ENCODE measurements at regions not wholly inside any gene's neighbourhood (a gene's known extent, or its start where the extent isn't known, plus 50 kb on each side); places are given as distances from the start of the nearest gene placed in this dataset.

DNA sequence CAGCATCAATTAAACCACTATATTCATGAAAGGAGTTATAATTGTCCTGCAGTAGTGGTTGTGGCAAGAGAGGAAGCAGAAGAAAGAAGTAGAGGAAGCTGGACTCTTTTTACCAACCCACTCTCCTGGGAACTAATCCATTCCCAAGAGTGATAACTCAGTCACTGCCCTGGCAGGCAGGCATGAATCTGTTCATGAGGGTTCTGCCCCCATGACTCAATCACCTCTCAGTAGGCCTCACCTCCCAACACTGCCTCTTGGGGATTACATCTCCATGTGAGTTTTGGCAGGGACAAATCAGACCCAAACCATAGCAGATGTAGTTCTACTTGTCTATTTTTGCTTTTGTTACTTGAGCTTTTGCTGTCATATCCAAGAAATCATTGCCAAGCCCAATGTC, 232.7 kb upstream of the MAP2 start:
- Histone ChIP-seq H2AFZ (ENCODE audit: low read depth, low read length) (no peak overlapping the region), H3K4me3 (ENCODE audit: low read depth in 1 of 2, low read length in 2 of 2) (no peak overlapping the region), H4K20me1 (ENCODE audit: insufficient read depth, low read length) (no peaks in the 10 kb centered on the region), H3K27ac (ENCODE audit: low read length) (no peak overlapping the region), H3K36me3 (ENCODE audit: insufficient read depth, low read length) (no peaks in the 10 kb centered on the region), H3K4me1 (ENCODE audit: insufficient read depth, low read length) (no peaks in the 10 kb centered on the region), H3K27me3 (ENCODE audit: insufficient read depth, low read length, poor library complexity) (no peaks in the 10 kb centered on the region), H3K4me2 (ENCODE audit: insufficient read depth, low read length) (no peak overlapping the region), H3K9ac (ENCODE audit: low read depth, low read length) (no peak overlapping the region), H3K9me3 (ENCODE audit: insufficient read depth, low read length, severe bottlenecking) (no peaks in the 10 kb centered on the region), H3K79me2 (ENCODE audit: insufficient read depth, low read length) (no peaks in the 10 kb centered on the region)
- ATAC-seq (ENCODE audit: insufficient read depth, low read depth) (no peak), DNase-seq (no peak)
- no peak for TF ChIP-seq EZH2 (IDR thresholded peaks at IDR 0.05; ENCODE audit: borderline replicate concordance, low read depth, low read length, severe bottlenecking)
- TF ChIP-seq, protein P1, sequence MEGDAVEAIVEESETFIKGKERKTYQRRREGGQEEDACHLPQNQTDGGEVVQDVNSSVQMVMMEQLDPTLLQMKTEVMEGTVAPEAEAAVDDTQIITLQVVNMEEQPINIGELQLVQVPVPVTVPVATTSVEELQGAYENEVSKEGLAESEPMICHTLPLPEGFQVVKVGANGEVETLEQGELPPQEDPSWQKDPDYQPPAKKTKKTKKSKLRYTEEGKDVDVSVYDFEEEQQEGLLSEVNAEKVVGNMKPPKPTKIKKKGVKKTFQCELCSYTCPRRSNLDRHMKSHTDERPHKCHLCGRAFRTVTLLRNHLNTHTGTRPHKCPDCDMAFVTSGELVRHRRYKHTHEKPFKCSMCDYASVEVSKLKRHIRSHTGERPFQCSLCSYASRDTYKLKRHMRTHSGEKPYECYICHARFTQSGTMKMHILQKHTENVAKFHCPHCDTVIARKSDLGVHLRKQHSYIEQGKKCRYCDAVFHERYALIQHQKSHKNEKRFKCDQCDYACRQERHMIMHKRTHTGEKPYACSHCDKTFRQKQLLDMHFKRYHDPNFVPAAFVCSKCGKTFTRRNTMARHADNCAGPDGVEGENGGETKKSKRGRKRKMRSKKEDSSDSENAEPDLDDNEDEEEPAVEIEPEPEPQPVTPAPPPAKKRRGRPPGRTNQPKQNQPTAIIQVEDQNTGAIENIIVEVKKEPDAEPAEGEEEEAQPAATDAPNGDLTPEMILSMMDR (IDR thresholded peaks at IDR 0.05; ENCODE audit: borderline replicate concordance, extremely low read depth, low read length, poor library complexity, severe bottlenecking): no peak

- no peak overlapping the region for H3K27ac ChIP-seq (ENCODE audit: low read length)
- no peak overlapping the region for H3K4me3 ChIP-seq (ENCODE audit: low read depth in 1 of 2, low read length in 2 of 2)
- TF ChIP-seq, protein P1 (IDR thresholded peaks at IDR 0.05; ENCODE audit: borderline replicate concordance, extremely low read depth, low read length, poor library complexity, severe bottlenecking): no peak
- no peak for TF ChIP-seq EZH2 (IDR thresholded peaks at IDR 0.05; ENCODE audit: borderline replicate concordance, low read depth, low read length, severe bottlenecking)
- no peaks in the 10 kb centered on the region for H3K4me1 ChIP-seq (ENCODE audit: insufficient read depth, low read length)
- no peaks in the 10 kb centered on the region for H3K9me3 ChIP-seq (ENCODE audit: insufficient read depth, low read length, severe bottlenecking)
- H3K27me3 ChIP-seq (ENCODE audit: insufficient read depth, low read length, poor library complexity): no peaks in the 10 kb centered on the region
- H3K4me2 ChIP-seq (ENCODE audit: insufficient read depth, low read length): no peak overlapping the region
- no peaks in the 10 kb centered on the region for H3K36me3 ChIP-seq (ENCODE audit: insufficient read depth, low read length)
- H2AFZ ChIP-seq (ENCODE audit: low read depth, low read length): no peak overlapping the region
- ATAC-seq (ENCODE audit: insufficient read depth, low read depth): no peak
- no peaks in the 10 kb centered on the region for H3K79me2 ChIP-seq (ENCODE audit: insufficient read depth, low read length)
- no peak overlapping the region for H3K9ac ChIP-seq (ENCODE audit: low read depth, low read length)
- no peak for DNase-seq
- H4K20me1 ChIP-seq (ENCODE audit: insufficient read depth, low read length): no peaks in the 10 kb centered on the region
Measured at GRCh38 chr2:209194717-209195116, 229.1 kb upstream of the MAP2 start.

DNA sequence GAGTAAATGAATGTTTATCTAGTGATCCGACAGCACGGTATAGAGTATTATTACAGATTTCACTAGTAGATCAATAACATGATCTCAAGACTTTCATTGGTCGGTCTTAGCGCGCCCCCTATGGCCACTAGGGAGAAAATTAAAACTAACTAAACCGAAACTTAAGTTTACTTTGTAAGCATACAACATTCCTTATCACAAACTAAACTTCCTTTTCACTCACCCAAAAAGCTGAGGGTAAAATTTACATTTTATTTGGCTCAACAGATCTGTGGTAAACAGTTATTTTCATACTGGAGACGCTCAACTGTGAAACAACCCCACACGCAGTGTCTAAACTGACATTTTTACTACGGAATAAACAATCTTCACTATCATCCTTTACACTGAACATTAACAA, 215.6 kb upstream of the MAP2 start:
- Histone ChIP-seq H3K27ac (ENCODE audit: low read length) (no peak overlapping the region), H3K9ac (ENCODE audit: low read depth, low read length) (no peak overlapping the region), H3K4me2 (ENCODE audit: insufficient read depth, low read length) (no peak overlapping the region), H2AFZ (ENCODE audit: low read depth, low read length) (no peak overlapping the region), H3K79me2 (ENCODE audit: insufficient read depth, low read length) (no peaks in the 10 kb centered on the region), H3K4me1 (ENCODE audit: insufficient read depth, low read length) (no peaks in the 10 kb centered on the region), H3K27me3 (ENCODE audit: insufficient read depth, low read length, poor library complexity) (no peaks in the 10 kb centered on the region), H3K4me3 (ENCODE audit: low read depth in 1 of 2, low read length in 2 of 2) (no peak overlapping the region), H4K20me1 (ENCODE audit: insufficient read depth, low read length) (no peaks in the 10 kb centered on the region), H3K9me3 (ENCODE audit: insufficient read depth, low read length, severe bottlenecking) (no peaks in the 10 kb centered on the region), H3K36me3 (ENCODE audit: insufficient read depth, low read length) (no peaks in the 10 kb centered on the region)
- no peak for TF ChIP-seq EZH2 (IDR thresholded peaks at IDR 0.05; ENCODE audit: borderline replicate concordance, low read depth, low read length, severe bottlenecking)
- TF ChIP-seq, protein P1 (IDR thresholded peaks at IDR 0.05; ENCODE audit: borderline replicate concordance, extremely low read depth, low read length, poor library complexity, severe bottlenecking): no peak
- ATAC-seq (ENCODE audit: insufficient read depth, low read depth) (no peak), DNase-seq (no peak)

DNA sequence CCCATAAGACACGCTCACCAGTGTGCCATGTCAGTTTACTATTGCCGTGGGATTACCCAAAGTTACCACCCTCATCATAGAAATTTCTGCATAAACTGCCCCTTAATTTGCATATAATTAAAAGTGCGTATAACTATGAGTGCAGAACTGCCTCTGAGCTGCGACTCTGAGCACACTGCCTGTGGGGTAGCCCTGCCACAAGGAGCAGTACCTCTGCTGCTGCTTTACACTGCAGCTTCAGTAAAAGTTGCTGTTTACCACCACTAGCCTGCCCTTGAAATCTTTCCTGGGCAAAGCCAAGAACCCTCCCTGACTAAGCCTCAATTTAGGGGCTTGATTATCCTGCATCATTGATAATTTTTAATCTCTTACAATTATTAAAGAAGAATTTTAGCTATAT, 213.9 kb upstream of the MAP2 start:
- Histone ChIP-seq H3K27ac (ENCODE audit: low read length) (no peak overlapping the region), H3K4me2 (ENCODE audit: insufficient read depth, low read length) (no peak overlapping the region), H3K27me3 (ENCODE audit: insufficient read depth, low read length, poor library complexity) (no peaks in the 10 kb centered on the region), H3K4me3 (ENCODE audit: low read depth in 1 of 2, low read length in 2 of 2) (no peak overlapping the region), H4K20me1 (ENCODE audit: insufficient read depth, low read length) (no peaks in the 10 kb centered on the region), H2AFZ (ENCODE audit: low read depth, low read length) (no peak overlapping the region), H3K36me3 (ENCODE audit: insufficient read depth, low read length) (no peaks in the 10 kb centered on the region), H3K79me2 (ENCODE audit: insufficient read depth, low read length) (no peaks in the 10 kb centered on the region), H3K9ac (ENCODE audit: low read depth, low read length) (no peak overlapping the region), H3K9me3 (ENCODE audit: insufficient read depth, low read length, severe bottlenecking) (no peaks in the 10 kb centered on the region), H3K4me1 (ENCODE audit: insufficient read depth, low read length) (no peaks in the 10 kb centered on the region)
- no peak for ATAC-seq (ENCODE audit: insufficient read depth, low read depth)
- DNase-seq: no peak
- TF ChIP-seq, protein P1 (IDR thresholded peaks at IDR 0.05; ENCODE audit: borderline replicate concordance, extremely low read depth, low read length, poor library complexity, severe bottlenecking): no peak
- TF ChIP-seq EZH2 (IDR thresholded peaks at IDR 0.05; ENCODE audit: borderline replicate concordance, low read depth, low read length, severe bottlenecking): no peak

Measured in DND-41 (cell line).